H1 (cell line): ENCODE measurements at regions not wholly inside any gene's neighbourhood (a gene's known extent, or its start where the extent isn't known, plus 50 kb on each side); places are given as distances from the start of the nearest gene placed in this dataset.

Experiments used
- CTCF ChIA-PET: fragments of 300-600 bp; sonication (Branson Sonifier 250); formaldehyde crosslinking; loops from one replicate; lab custom pipeline; 2021; ENCODE audit not compliant: partially characterized antibody; lab: Charles Lee
- POLR2A ChIA-PET: fragments of 300-600 bp; sonication (Branson Sonifier 250); formaldehyde crosslinking; loops from one replicate; lab custom pipeline; 2021; ENCODE audit warnings: inconsistent platforms; ENCODE audit not compliant: partially characterized antibody; lab: Charles Lee
- DNase-seq, 2 experiments: peaks; one replicate each; pipeline versions ENCODE4 v3.0.0 to v3.0.0-alpha.2; 2010 to 2022; ENCODE audit warnings: low spot score in 2 of 2, low read depth in 1 of 2, mixed read lengths in 1 of 2
- FAIRE-seq: peaks from 2 replicates; lab custom pipeline; 2011; peaks lifted over from hg19 to GRCh38; lab: Jason Lieb, UNC
- H2AFZ ChIP-seq: 2 replicates; pipeline ENCODE4 v1.8.1; 2012; ENCODE audit warnings: low read length, inconsistent platforms
- H2AK5ac ChIP-seq: 2 replicates; pipeline ENCODE4 v1.6.1; 2013; ENCODE audit warnings: low read depth, low read length
- H2BK120ac ChIP-seq: replicated peaks from 2 replicates; pipeline ENCODE3; 2013; ENCODE audit warnings: low read depth, low read length, inconsistent platforms
- H2BK12ac ChIP-seq: 2 replicates; pipeline ENCODE4 v1.6.1; 2013; ENCODE audit warnings: low read depth, low read length
- H2BK15ac ChIP-seq: 2 replicates; pipeline ENCODE4 v1.6.1; 2013; ENCODE audit warnings: low read length
- H2BK20ac ChIP-seq: 2 replicates; pipeline ENCODE4 v1.6.1; 2013; ENCODE audit warnings: low read length
- H2BK5ac ChIP-seq: 2 replicates; pipeline ENCODE4 v1.6.1; 2013; ENCODE audit warnings: low read depth, low read length
- H3K14ac ChIP-seq: 2 replicates; pipeline ENCODE4 v1.6.1; 2013; ENCODE audit warnings: inconsistent platforms; ENCODE audit not compliant: insufficient read length
- H3K18ac ChIP-seq: 2 replicates; pipeline ENCODE4 v1.6.1; 2013; ENCODE audit warnings: low read length; ENCODE audit errors: extremely low read depth
- H3K23ac ChIP-seq: 2 replicates; pipeline ENCODE4 v1.6.1; 2013; ENCODE audit warnings: inconsistent platforms; ENCODE audit not compliant: insufficient read length
- H3K23me2 ChIP-seq: 2 replicates; pipeline ENCODE4 v1.6.1; 2013; ENCODE audit warnings: low read depth, low read length
- H3K27ac ChIP-seq: 2 replicates; pipeline ENCODE4 v1.6.1; 2011; ENCODE audit warnings: low read depth, low read length, inconsistent platforms
- H3K27me3 ChIP-seq, 4 experiments: replicated peaks in 1 of 4; 1 replicate in 1 of 4; 2 replicates in 3 of 4; pipeline versions ENCODE4 v1.6.1 to v1.8.1; 2011 to 2013; ENCODE audit warnings: low read length in 3 of 4, mild to moderate bottlenecking in 3 of 4, inconsistent platforms in 2 of 4, mixed read lengths in 2 of 4, moderate library complexity in 1 of 4; ENCODE audit not compliant: control insufficient read depth in 3 of 4, insufficient read depth in 3 of 4; ENCODE audit errors: extremely low read depth in 1 of 4
- H3K36me3 ChIP-seq, 4 experiments: 2 replicates each; pipeline versions ENCODE4 v1.6.1 to v1.8.1; 2011 to 2013; ENCODE audit warnings: mild to moderate bottlenecking in 4 of 4, low read length in 3 of 4, moderate library complexity in 2 of 4, control low read depth in 1 of 4, inconsistent platforms in 1 of 4; ENCODE audit not compliant: insufficient read depth in 4 of 4, control insufficient read depth in 2 of 4
- H3K4ac ChIP-seq: replicated peaks from 2 replicates; pipeline ENCODE3; 2013; ENCODE audit warnings: low read length, low read depth, mixed read lengths, inconsistent platforms; ENCODE audit not compliant: insufficient read length
- H3K4me1 ChIP-seq, 4 experiments: replicated peaks in 1 of 4; 1 replicate in 1 of 4; 2 replicates in 3 of 4; pipeline versions ENCODE4 v1.6.1 to v1.8.1; 2011 to 2013; ENCODE audit warnings: low read length in 3 of 4, inconsistent platforms in 2 of 4, mixed read lengths in 1 of 4; ENCODE audit not compliant: insufficient read depth in 4 of 4, control insufficient read depth in 3 of 4
- H3K4me2 ChIP-seq, 2 experiments: 2 replicates each; pipeline versions ENCODE4 v1.6.1 to v1.8.1; 2011 to 2013; ENCODE audit warnings: low read depth in 2 of 2, low read length in 2 of 2, control low read depth in 1 of 2, inconsistent platforms in 1 of 2, mild to moderate bottlenecking in 1 of 2; ENCODE audit not compliant: insufficient read depth in 1 of 2
- H3K4me3 ChIP-seq, 4 experiments: fragments of 200-600, 300-600 bp in 1 of 4; sonication (generic), shearing (Covaris generic), sonication (Bioruptor Twin) in 1 of 4; 2 replicates each; pipeline versions ENCODE4 v1.5.1 to v1.8.1; 2011 to 2016; ENCODE audit warnings: low read length in 4 of 4, low read depth in 3 of 4, control low read depth in 2 of 4, inconsistent platforms in 2 of 4, mild to moderate bottlenecking in 2 of 4, mixed read lengths in 1 of 4, moderate library complexity in 1 of 4; ENCODE audit not compliant: insufficient read depth in 2 of 4; ENCODE audit errors: extremely low read depth in 1 of 4
- H3K56ac ChIP-seq: replicated peaks from 2 replicates; pipeline ENCODE3; 2013; ENCODE audit warnings: low read depth, mild to moderate bottlenecking, mixed read lengths, low read length, inconsistent platforms; ENCODE audit not compliant: insufficient read length
- H3K79me1 ChIP-seq: 2 replicates; pipeline ENCODE4 v1.6.1; 2013; ENCODE audit warnings: low read depth, low read length, control low read depth
- H3K79me2 ChIP-seq, 2 experiments: 2 replicates each; pipeline versions ENCODE4 v1.6.1 to v1.8.1; 2012 to 2013; ENCODE audit warnings: low read length in 2 of 2, mild to moderate bottlenecking in 2 of 2, inconsistent platforms in 1 of 2; ENCODE audit not compliant: insufficient read depth in 2 of 2, control insufficient read depth in 1 of 2
- H3K9ac ChIP-seq, 4 experiments: replicated peaks in 1 of 4; 1 replicate in 1 of 4; 2 replicates in 3 of 4; pipeline versions ENCODE4 v1.6.1 to v1.8.1; 2011 to 2013; ENCODE audit warnings: low read depth in 3 of 4, low read length in 3 of 4, control low read depth in 2 of 4, mild to moderate bottlenecking in 2 of 4, moderate library complexity in 2 of 4, inconsistent platforms in 1 of 4; ENCODE audit errors: extremely low read depth in 1 of 4
- H3K9me3 ChIP-seq, 2 experiments: 2 replicates each; pipeline versions ENCODE4 v1.6.1 to v1.8.1; 2012 to 2013; ENCODE audit warnings: mild to moderate bottlenecking in 2 of 2, moderate library complexity in 2 of 2, control low read depth in 1 of 2, inconsistent platforms in 1 of 2, low read depth in 1 of 2, low read length in 1 of 2, mixed read lengths in 1 of 2; ENCODE audit not compliant: insufficient read depth in 2 of 2
- H4K20me1 ChIP-seq, 2 experiments: replicated peaks in 1 of 2; 2 replicates each; pipeline versions ENCODE3 to v1.8.1; 2011 to 2013; ENCODE audit warnings: inconsistent platforms in 2 of 2, low read length in 2 of 2, mild to moderate bottlenecking in 1 of 2; ENCODE audit not compliant: insufficient read depth in 2 of 2, control insufficient read depth in 1 of 2
- H4K5ac ChIP-seq: 2 replicates; pipeline ENCODE4 v1.6.1; 2013; ENCODE audit warnings: low read length, low read depth, mixed read lengths, inconsistent platforms; ENCODE audit not compliant: insufficient read length
- H4K8ac ChIP-seq: 2 replicates; pipeline ENCODE4 v1.8.0; 2013; ENCODE audit warnings: mild to moderate bottlenecking, moderate library complexity, low read length, inconsistent platforms; ENCODE audit not compliant: insufficient read depth; ENCODE audit errors: extremely low read depth
- H4K91ac ChIP-seq: replicated peaks from 2 replicates; pipeline ENCODE3; 2013; ENCODE audit warnings: low read length, mixed read lengths, inconsistent platforms; ENCODE audit not compliant: insufficient read length
- RXRA ChIP-seq: IDR thresholded peaks from 2 replicates; pipeline ENCODE4 v1.6.1; 2011; ENCODE audit warnings: low read depth, mild to moderate bottlenecking, low read length, moderate library complexity; ENCODE audit not compliant: insufficient read depth
- SAP30 ChIP-seq: fragments of 300-600 bp; sonication (generic); IDR thresholded peaks from 2 replicates; pipeline ENCODE4 v1.7.1; 2012; ENCODE audit warnings: low read length, moderate library complexity, mild to moderate bottlenecking, inconsistent platforms; ENCODE audit not compliant: insufficient read depth, insufficient replicate concordance
- SRF ChIP-seq: IDR thresholded peaks from 2 replicates; pipeline ENCODE4 v1.6.1; 2011; ENCODE audit warnings: mild to moderate bottlenecking, low read depth, low read length, moderate library complexity
- ZNF274 ChIP-seq: IDR thresholded peaks from 2 replicates; pipeline ENCODE4 v1.7.0; 2012; ENCODE audit warnings: low read length, borderline replicate concordance; ENCODE audit errors: extremely low read depth
- WGBS, 2 experiments: shearing (Covaris generic) in 1 of 2; methylation state at CpG; one replicate each; pipeline versions ENCODE4 v1.1.6 to v1.1.7; 2013 to 2015; ENCODE audit warnings: low lambda C conversion rate in 2 of 2, mixed read lengths in 2 of 2, inconsistent platforms in 1 of 2, low coverage in 1 of 2, missing lambda C conversion rate in 1 of 2; ENCODE audit not compliant: insufficient replicate concordance in 2 of 2, insufficient coverage in 1 of 2, insufficient read length in 1 of 2; ENCODE audit errors: extremely low coverage in 1 of 2, missing lambda C conversion rate in 1 of 2; 5-methylcytosine and 5-hydroxymethylcytosine counted together

DNA sequence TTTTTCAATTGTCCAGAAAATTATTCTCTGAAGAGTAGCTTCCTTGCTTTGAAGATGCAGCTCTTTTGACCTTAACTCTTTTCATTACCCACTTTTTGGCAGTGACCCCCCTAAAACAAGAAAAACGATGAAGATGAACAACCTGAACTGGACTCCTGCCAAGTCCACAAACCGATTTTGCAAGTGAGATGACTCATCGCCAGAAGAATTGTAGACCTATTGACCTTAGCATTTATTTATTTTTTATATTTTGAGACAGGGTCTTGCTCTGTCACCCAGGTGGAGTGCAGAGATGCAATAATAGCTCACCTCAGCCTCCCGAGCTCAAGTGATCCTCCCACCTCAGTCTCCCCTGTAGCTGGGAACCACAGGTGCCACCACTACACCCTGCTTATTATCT, 859.2 kb downstream of the GATA3 start:
- H3K27me3 ChIP-seq = no peaks in the 10 kb centered on the region
- no peak overlapping the region for H3K56ac ChIP-seq
- H3K27ac ChIP-seq = no peak overlapping the region
- no peak for DNase-seq
- H3K14ac ChIP-seq = no peak overlapping the region
- no peak overlapping the region for H2BK20ac ChIP-seq
- no peaks in the 10 kb centered on the region for H3K9me3 ChIP-seq
- no peak overlapping the region for H2BK12ac ChIP-seq
- H2AK5ac ChIP-seq = no peak overlapping the region
- no peak overlapping the region for H3K23ac ChIP-seq
- no peak overlapping the region for H2BK120ac ChIP-seq
- CTCF ChIA-PET = interaction anchor here (1.3 kb wide), 1 partner anchor 468 kb away, joined by 4 read pairs; no protein-coding TSS in a partner anchor
- no peaks in the 10 kb centered on the region for H3K23me2 ChIP-seq
- no peak for TF ChIP-seq ZNF274
- no peak for TF ChIP-seq SAP30
- TF ChIP-seq RXRA = no peak
- no peak for TF ChIP-seq SRF
- H3K79me1 ChIP-seq = no peaks in the 10 kb centered on the region
- H4K5ac ChIP-seq = no peak overlapping the region
- no peaks in the 10 kb centered on the region for H3K36me3 ChIP-seq
- POLR2A ChIA-PET = no interaction called here
- no peak overlapping the region for H3K4me2 ChIP-seq
- no peak overlapping the region for H2BK15ac ChIP-seq
- no peak overlapping the region for H3K4ac ChIP-seq
- H4K20me1 ChIP-seq = no peaks in the 10 kb centered on the region
- H4K91ac ChIP-seq = no peak overlapping the region
- no peak overlapping the region for H2BK5ac ChIP-seq
- H3K9ac ChIP-seq = no peak overlapping the region
- no peak overlapping the region for H3K4me3 ChIP-seq
- no peak overlapping the region for H3K18ac ChIP-seq
- no peak for FAIRE-seq
- no peak overlapping the region for H2AFZ ChIP-seq
- WGBS, 2 experiments = 92% methylated on average over 4 of the region's 4 CpGs; no CpG with 5 or more reads in 1 of the 2 experiments
- H3K4me1 ChIP-seq = no peaks in the 10 kb centered on the region
- no peaks in the 10 kb centered on the region for H3K79me2 ChIP-seq
- no peak overlapping the region for H4K8ac ChIP-seq
